ENCODE measurements at regions not wholly inside any gene's neighbourhood (a gene's known extent, or its start where the extent isn't known, plus 50 kb on each side); places are given as distances from the start of the nearest gene placed in this dataset.

DNA sequence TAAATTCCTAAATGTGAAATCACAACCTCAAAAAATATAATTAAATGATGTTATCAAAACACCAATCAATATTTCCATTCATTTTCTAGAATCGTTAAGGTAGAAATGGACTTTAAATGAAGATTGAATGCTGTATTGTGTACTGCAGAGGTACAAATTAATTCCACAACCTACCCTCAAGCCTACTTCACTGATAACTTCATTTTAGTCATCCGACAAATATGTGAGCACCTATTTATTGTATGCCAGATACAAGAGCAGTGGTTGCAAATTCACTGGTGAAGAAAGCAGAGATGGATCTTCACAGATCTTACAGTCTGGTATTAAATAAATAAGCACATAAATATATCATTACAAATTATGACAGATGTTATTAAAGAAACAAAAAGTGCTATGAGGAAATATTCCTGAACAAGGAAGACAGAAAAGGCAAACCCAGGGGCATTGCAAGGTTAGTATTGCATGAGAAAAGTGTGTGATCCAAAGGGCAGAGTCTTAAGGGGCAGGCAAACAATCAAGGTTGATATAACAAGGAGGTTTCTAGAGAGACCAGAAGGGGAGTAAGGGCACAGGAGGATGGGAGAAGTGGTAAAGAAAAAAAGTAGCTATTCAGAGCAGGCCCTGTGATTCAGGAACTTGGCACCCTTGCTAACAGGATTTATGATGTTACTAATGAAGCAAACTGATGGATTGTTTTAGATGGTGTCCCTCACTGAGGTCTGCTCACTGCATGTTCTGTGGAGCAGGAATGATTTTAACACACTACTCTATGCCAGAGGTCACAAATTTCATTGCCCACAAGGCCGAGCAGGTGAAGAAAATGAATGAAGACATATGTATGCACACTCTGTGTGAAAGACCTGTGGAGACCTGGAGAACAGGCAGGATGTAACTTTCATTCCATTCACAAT lies 128.0 kb upstream of the CCDC150 start:
- TF ChIP-seq, protein P1, sequence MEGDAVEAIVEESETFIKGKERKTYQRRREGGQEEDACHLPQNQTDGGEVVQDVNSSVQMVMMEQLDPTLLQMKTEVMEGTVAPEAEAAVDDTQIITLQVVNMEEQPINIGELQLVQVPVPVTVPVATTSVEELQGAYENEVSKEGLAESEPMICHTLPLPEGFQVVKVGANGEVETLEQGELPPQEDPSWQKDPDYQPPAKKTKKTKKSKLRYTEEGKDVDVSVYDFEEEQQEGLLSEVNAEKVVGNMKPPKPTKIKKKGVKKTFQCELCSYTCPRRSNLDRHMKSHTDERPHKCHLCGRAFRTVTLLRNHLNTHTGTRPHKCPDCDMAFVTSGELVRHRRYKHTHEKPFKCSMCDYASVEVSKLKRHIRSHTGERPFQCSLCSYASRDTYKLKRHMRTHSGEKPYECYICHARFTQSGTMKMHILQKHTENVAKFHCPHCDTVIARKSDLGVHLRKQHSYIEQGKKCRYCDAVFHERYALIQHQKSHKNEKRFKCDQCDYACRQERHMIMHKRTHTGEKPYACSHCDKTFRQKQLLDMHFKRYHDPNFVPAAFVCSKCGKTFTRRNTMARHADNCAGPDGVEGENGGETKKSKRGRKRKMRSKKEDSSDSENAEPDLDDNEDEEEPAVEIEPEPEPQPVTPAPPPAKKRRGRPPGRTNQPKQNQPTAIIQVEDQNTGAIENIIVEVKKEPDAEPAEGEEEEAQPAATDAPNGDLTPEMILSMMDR (IDR thresholded peaks at IDR 0.05; ENCODE audit: low read depth, low read length): no peak
- no peak for TF ChIP-seq EZH2phosphoT487 (IDR thresholded peaks at IDR 0.05; ENCODE audit: low read depth)

All from OCI-LY3 (cell line).